Nephron (organoid): ENCODE measurements at regions not wholly inside any gene's neighbourhood (a gene's known extent, or its start where the extent isn't known, plus 50 kb on each side); places are given as distances from the start of the nearest gene placed in this dataset.

Source experiments
- H3K27ac Mint-ChIP-seq, 3 experiments: 2 replicates each; pipeline ENCODE4 v1.8.0; 2020; ENCODE audit warnings: mixed read lengths in 3 of 3, mild to moderate bottlenecking in 2 of 3, moderate library complexity in 1 of 3
- H3K27me3 Mint-ChIP-seq: 2 replicates; pipeline ENCODE4 v1.8.0; 2021; ENCODE audit warnings: low read depth, mild to moderate bottlenecking, moderate library complexity, mixed read lengths
- H3K36me3 Mint-ChIP-seq: 2 replicates; pipeline ENCODE4 v1.8.0; 2020; ENCODE audit warnings: low read depth, mixed read lengths
- H3K4me1 Mint-ChIP-seq: 2 replicates; pipeline ENCODE4 v1.8.0; 2020; ENCODE audit warnings: mixed read lengths
- H3K4me3 Mint-ChIP-seq, 3 experiments: 2 replicates each; pipeline ENCODE4 v1.8.0; 2020; ENCODE audit warnings: mild to moderate bottlenecking in 3 of 3, mixed read lengths in 3 of 3, moderate library complexity in 2 of 3
- H3K9me3 Mint-ChIP-seq: 2 replicates; pipeline ENCODE4 v1.8.0; 2020; ENCODE audit warnings: mixed read lengths
- TF ChIP-seq, protein P1 (sequence below), 3 experiments: fragments of 200-600 bp; sonication (generic); IDR thresholded peaks; one replicate each; pipeline ENCODE4 v1.5.0; 2021; ENCODE audit warnings: antibody characterized with exemption in 3 of 3; ENCODE audit not compliant: unreplicated experiment in 3 of 3

DNA sequence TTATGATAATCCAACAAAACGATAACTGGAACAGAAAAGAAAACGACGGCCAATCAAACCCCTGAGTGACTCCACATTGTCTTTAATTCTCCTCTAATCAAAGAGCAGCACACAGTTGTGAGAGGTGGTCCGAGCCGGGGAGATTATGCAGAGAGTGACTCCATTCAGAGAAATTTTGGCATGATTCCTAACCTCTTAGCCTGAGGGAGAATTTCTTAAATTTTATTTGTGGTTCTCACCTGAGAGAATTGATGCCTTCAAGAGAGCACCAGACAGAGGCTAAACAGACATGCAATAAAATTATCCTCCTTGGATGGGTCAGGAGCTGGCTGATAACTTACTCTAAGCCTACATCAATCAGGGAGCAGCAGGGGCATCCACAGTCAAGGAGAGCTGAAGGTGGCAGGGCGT lies 310.0 kb upstream of the KLF12 start:
- no peaks in the 10 kb centered on the region for H3K36me3 Mint-ChIP-seq
- H3K4me1 Mint-ChIP-seq = peaks cover 13% of the 10 kb centered on the region
- H3K27me3 Mint-ChIP-seq = no peaks in the 10 kb centered on the region
- peaks cover 11% of the 10 kb centered on the region for H3K9me3 Mint-ChIP-seq
- H3K4me3 Mint-ChIP-seq = no peak overlapping the region
- H3K27ac Mint-ChIP-seq = peak overlapping the region in 2 of 3 experiments; percentile 62 to 89
- TF ChIP-seq, protein P1, sequence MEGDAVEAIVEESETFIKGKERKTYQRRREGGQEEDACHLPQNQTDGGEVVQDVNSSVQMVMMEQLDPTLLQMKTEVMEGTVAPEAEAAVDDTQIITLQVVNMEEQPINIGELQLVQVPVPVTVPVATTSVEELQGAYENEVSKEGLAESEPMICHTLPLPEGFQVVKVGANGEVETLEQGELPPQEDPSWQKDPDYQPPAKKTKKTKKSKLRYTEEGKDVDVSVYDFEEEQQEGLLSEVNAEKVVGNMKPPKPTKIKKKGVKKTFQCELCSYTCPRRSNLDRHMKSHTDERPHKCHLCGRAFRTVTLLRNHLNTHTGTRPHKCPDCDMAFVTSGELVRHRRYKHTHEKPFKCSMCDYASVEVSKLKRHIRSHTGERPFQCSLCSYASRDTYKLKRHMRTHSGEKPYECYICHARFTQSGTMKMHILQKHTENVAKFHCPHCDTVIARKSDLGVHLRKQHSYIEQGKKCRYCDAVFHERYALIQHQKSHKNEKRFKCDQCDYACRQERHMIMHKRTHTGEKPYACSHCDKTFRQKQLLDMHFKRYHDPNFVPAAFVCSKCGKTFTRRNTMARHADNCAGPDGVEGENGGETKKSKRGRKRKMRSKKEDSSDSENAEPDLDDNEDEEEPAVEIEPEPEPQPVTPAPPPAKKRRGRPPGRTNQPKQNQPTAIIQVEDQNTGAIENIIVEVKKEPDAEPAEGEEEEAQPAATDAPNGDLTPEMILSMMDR (IDR thresholded peaks at IDR 0.05; ENCODE audit: unreplicated experiment in 3 of 3) = no peak

GRCh38 chr13:74443631-74444030 lies 309.4 kb upstream of the KLF12 start:
- Mint-ChIP-seq H3K4me3 (no peak overlapping the region), H3K27ac (peak overlapping the region in 2 of 3 experiments; percentile 62 to 89)
- TF ChIP-seq, protein P1 (IDR thresholded peaks at IDR 0.05; ENCODE audit: unreplicated experiment in 3 of 3) = no peak

GRCh38 chr13:74442751-74443150 lies 308.5 kb upstream of the KLF12 start:
- no peaks in the 10 kb centered on the region for H3K27me3 Mint-ChIP-seq
- no peak overlapping the region for H3K4me3 Mint-ChIP-seq
- H3K9me3 Mint-ChIP-seq = peaks cover 11% of the 10 kb centered on the region

More at GRCh38 chr13:74443631-74444030, 309.4 kb upstream of the KLF12 start:
- peaks cover 11% of the 10 kb centered on the region for H3K9me3 Mint-ChIP-seq
- no peaks in the 10 kb centered on the region for H3K36me3 Mint-ChIP-seq
- H3K27me3 Mint-ChIP-seq = no peaks in the 10 kb centered on the region
- peaks cover 17% of the 10 kb centered on the region for H3K4me1 Mint-ChIP-seq

GRCh38 chr13:74438901-74439300 lies 304.7 kb upstream of the KLF12 start:
- Mint-ChIP-seq H3K9me3 (peaks cover 11% of the 10 kb centered on the region), H3K4me3 (peak overlapping the region in 1 of 3 experiments; percentile 26), H3K36me3 (no peaks in the 10 kb centered on the region), H3K27ac (peak overlapping the region; percentile 61 to 74 (median 70)), H3K4me1 (peaks cover 24% of the 10 kb centered on the region), H3K27me3 (no peaks in the 10 kb centered on the region)
- TF ChIP-seq, protein P1 (IDR thresholded peaks at IDR 0.05; ENCODE audit: unreplicated experiment in 3 of 3) = no peak

More at GRCh38 chr13:74442751-74443150, 308.5 kb upstream of the KLF12 start:
- Mint-ChIP-seq H3K36me3 (no peaks in the 10 kb centered on the region), H3K27ac (no peak overlapping the region), H3K4me1 (peaks cover 25% of the 10 kb centered on the region)
- TF ChIP-seq, protein P1 (IDR thresholded peaks at IDR 0.05; ENCODE audit: unreplicated experiment in 3 of 3) = no peak

DNA sequence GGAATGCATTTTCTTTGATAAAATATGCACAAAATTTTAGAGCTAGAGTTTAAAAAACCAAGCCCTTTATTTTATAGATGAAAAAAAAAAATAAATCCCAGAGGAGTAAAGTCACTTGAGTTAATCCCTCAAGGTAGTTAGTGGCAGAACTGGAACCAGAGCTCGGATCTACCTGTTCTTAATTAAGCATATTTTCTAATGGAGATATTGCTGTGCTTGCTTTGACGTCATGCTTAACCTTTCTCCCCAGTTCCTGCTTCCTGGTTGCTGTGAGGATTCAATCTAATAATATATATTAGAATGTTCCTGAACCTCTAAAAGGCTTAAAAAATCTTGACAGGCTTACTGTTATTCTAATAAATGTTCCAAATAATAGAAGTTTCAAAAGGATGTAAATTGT lies 300.6 kb upstream of the KLF12 start:
- Mint-ChIP-seq H3K36me3 (no peaks in the 10 kb centered on the region), H3K27me3 (no peaks in the 10 kb centered on the region), H3K27ac (no peak overlapping the region), H3K4me1 (peaks cover 19% of the 10 kb centered on the region), H3K9me3 (peaks cover 6% of the 10 kb centered on the region), H3K4me3 (no peak overlapping the region)
- TF ChIP-seq, protein P1 (IDR thresholded peaks at IDR 0.05; ENCODE audit: unreplicated experiment in 3 of 3) = no peak

DNA sequence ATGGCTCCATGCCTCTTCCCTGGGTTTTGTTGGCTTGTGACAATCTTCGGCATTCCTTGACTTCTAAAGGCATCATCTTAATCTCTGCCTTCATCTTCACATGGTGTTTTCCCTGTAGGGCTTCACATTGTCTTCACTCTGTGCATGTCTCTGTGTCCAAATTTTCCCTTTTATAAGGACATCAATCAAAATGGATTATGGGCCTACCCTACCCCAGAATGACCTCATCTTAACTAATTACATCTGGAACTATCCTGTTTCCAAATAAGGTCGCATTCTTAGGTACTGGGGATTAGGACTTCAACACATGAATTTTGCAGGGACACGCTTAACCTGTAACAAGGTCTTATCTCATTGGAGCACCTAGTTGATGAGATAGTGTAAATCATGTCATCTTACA lies 290.3 kb upstream of the KLF12 start:
- no peak overlapping the region for H3K27ac Mint-ChIP-seq
- no peaks in the 10 kb centered on the region for H3K4me1 Mint-ChIP-seq
- H3K36me3 Mint-ChIP-seq = no peaks in the 10 kb centered on the region
- no peaks in the 10 kb centered on the region for H3K27me3 Mint-ChIP-seq
- H3K4me3 Mint-ChIP-seq = no peak overlapping the region
- TF ChIP-seq, protein P1 (IDR thresholded peaks at IDR 0.05; ENCODE audit: unreplicated experiment in 3 of 3) = no peak
- H3K9me3 Mint-ChIP-seq = no peaks in the 10 kb centered on the region
